Keratinocyte (primary cell): ENCODE measurements at regions not wholly inside any gene's neighbourhood (a gene's known extent, or its start where the extent isn't known, plus 50 kb on each side); places are given as distances from the start of the nearest gene placed in this dataset.

Experiments
- CTCF ChIP-seq, 3 experiments: IDR thresholded peaks in 1 of 3; conservative IDR thresholded peaks in 1 of 3; optimal IDR thresholded peaks in 1 of 3; 2 replicates in 2 of 3; 3 replicates in 1 of 3; pipeline versions ENCODE3 to v1.5.1; 2011; ENCODE audit warnings: low read length in 3 of 3, mild to moderate bottlenecking in 3 of 3, moderate library complexity in 2 of 3, control low read depth in 1 of 3, inconsistent platforms in 1 of 3; ENCODE audit not compliant: insufficient read depth in 2 of 3; ENCODE audit errors: extremely low read depth in 1 of 3
- EZH2 ChIP-seq: IDR thresholded peaks from one replicate; pipeline ENCODE4 v1.6.1; 2012; ENCODE audit warnings: inconsistent platforms, mild to moderate bottlenecking, low read length, moderate library complexity

GRCh38 chr14:43789458-43789857 lies 717.6 kb downstream of the FSCB start:
- TF ChIP-seq EZH2 (no peak), CTCF (optimal IDR thresholded peaks at IDR 0.05 in 1 of 3, IDR thresholded peaks at IDR 0.05 in 1 of 3, conservative IDR thresholded peaks at IDR 0.05 in 1 of 3; ENCODE audit: extremely low read depth in 1 of 3, insufficient read depth in 2 of 3, low read length in 3 of 3) (no peak)
